ENCODE measurements at regions not wholly inside any gene's neighbourhood (a gene's known extent, or its start where the extent isn't known, plus 50 kb on each side); places are given as distances from the start of the nearest gene placed in this dataset.
"Not testable (repeated sequence)": the region's sequence is repeated elsewhere in the genome, so short reads cannot be mapped to it uniquely, and the experiment has no call there.

- not testable (repeated sequence) for DNase-seq (ENCODE audit: low read depth)
Observed at GRCh38 chr2:114018464-114018863, 128.6 kb downstream of the ACTR3 start.

DNA sequence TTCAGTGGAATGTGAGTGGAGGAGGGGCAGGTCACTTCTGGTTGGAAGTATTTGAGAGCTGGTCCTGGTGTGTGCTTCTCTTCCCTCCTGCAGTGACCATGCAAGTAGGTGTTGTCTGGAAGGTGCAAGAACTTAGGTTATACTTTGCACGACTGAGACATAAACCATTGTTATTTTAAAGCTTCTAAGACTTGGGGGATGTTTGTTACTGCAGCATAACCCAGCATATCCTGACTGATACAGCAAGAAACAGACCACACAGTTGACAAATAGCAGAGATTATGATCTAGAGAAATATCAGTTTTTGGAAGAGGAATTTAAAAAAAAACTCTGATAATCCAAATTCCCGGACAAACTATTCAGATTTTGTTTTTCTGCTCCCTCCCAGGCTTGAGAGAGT lies 130.8 kb downstream of the ACTR3 start:
- DNase-seq (ENCODE audit: low read depth) = no peak

- DNase-seq (ENCODE audit: low read depth) = no peak
Observed at GRCh38 chr2:114022360-114023085, 132.6 kb downstream of the ACTR3 start.

GRCh38 chr2:114024326-114024725 lies 134.4 kb downstream of the ACTR3 start:
- DNase-seq (ENCODE audit: low read depth) = no peak

GRCh38 chr2:114025030-114025429 lies 135.1 kb downstream of the ACTR3 start:
- DNase-seq (ENCODE audit: low read depth) = no peak

DNA sequence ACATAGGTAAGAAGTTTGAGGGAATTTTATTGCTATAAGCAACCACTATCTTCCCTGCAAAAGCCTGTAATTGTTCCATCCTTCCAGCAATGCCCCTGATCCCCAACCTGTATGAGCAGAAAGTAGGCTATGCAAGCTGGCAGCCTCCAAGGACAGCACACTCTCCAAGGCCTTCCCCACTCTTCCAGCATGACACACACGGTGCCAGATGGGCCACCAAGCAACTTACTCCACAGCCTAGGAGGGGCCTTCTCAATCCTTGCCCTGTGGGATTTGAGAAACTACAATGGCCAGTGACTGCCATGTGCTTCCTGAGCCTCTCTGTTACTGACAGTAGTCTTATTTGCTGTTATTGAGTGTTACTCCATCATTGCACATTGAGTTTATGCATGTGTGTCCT lies 137.5 kb downstream of the ACTR3 start:
- no peak for DNase-seq (ENCODE audit: low read depth)

GRCh38 chr2:114031605-114032505 lies 142.0 kb downstream of the ACTR3 start:
- DNase-seq (ENCODE audit: low read depth) = no peak

DNA sequence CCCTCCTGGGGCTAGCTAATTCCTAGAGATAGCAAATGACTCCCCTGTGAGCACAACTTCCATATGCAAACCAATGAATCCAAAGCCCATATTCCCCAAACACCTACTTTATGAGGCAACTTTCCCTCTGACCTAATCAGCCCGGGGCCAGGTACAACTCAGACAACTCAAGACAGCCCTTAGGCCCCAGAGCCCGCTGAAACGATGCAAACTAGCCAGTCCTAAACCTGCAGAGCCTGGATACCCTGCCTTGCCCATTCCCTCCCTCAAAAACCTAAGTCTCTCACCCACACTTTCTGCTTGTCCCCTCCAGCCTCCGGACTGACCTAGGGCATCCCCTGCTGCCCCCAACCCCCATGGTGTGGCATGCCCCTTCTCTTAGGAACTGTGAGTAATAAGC lies 142.8 kb downstream of the ACTR3 start:
- no peak for DNase-seq (ENCODE audit: low read depth)

DNA sequence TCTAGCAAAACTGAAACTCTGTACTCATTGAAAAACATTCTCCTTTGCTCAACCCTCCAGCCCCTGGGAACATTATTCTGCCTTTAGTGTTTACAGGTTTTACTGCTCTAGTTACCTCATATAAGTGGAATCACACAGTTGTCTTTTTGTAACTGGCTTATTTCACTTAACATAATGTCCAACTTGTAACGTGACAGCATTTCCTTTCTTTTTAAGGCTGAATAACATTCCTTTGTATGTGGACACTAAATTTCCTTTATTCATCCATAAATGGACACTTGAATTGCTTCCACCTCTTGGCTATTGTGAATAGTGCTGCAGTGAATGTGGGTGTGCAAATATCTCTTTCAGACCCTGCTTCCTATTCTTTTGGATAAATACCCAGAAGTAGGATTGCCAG lies 144.9 kb downstream of the ACTR3 start:
- DNase-seq (ENCODE audit: low read depth) = no peak

GRCh38 chr2:114038710-114039109 lies 148.8 kb downstream of the ACTR3 start:
- no peak for DNase-seq (ENCODE audit: low read depth)

DNA sequence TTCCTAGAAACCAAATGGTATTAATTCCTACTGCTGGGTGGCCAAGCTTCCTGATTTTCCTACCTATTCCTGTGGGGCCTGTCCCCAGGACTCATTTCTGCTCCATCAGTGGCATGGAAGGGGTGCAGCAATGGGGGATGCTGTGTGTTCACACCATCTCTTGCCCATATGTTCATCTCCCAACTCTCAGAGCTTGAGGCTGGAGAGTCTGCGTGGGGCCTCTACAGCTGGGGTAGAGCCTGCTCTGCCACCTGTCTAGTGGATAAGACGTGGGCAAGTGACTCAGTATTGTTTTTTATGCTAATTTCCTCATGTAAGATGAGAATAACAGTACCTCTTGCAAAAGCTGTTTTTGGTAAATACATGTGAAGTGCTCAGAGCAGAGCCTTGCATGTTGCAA lies 149.8 kb downstream of the ACTR3 start:
- no peak for DNase-seq (ENCODE audit: low read depth)

GRCh38 chr2:114040826-114041225 lies 150.9 kb downstream of the ACTR3 start:
- no peak for DNase-seq (ENCODE audit: low read depth)

DNA sequence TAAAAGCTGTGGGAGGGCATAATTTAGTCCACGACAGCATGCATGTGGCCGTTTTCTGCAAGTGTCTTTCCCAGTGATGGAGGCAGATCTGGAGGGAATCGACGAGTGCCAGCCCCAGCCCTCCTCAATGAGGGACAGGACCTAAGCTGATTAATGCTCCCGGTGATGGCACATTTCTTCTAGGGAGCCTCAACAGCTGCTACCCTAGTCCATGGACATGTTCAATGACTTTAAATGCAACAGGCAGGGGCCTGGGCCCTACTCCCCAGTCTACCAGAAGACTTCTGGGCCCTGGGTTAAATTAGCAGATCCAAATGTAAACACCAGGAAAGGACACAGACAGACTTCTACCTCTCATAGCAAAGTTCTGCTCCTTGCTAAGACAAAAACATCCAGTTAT lies 155.1 kb downstream of the ACTR3 start:
- no peak for DNase-seq (ENCODE audit: low read depth)

DNA sequence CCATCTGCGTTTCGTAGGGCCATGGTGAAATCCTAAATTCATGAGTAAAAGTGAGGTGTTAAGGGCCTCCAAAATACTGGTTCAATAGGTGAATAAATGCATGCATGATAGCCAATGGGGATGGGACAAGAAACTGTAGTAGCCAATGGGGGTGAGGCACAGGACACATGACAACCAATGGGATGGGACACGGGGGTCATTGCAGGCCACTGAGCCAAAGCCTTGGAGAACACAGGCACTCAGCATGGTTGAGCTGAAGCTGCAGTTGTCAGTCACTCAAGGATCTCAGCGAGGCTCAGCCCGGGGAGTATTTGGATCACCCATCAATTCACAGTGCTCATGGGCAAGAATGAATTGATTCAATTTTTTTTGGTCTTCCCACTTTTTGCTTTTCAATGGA lies 156.5 kb downstream of the ACTR3 start:
- no peak for DNase-seq (ENCODE audit: low read depth)

GRCh38 chr2:114046866-114047435 lies 157.1 kb downstream of the ACTR3 start:
- no peak for DNase-seq (ENCODE audit: low read depth)

GRCh38 chr2:114049280-114049679 lies 159.4 kb downstream of the ACTR3 start:
- no peak for DNase-seq (ENCODE audit: low read depth)

DNA sequence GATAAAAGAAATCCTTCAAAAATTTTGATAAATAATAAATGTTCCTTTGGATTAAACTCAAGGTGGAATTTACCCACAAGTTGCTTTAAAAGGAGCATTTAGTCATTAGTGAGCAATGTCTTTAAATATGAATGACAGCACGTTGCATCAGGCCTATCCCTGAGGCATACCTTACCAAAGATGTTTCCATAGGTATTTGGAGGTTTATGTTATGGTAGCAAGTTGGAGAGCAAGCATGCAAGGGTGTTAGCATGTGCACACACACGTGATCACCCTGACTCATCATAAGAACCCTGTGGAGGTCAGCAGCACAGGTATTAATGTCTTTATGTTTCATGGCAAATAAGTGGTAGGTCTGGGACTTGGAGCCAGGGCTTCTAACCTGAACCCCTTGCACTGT lies 159.9 kb downstream of the ACTR3 start:
- DNase-seq (ENCODE audit: low read depth) = no peak

- no peak for DNase-seq (ENCODE audit: low read depth)
Observed at GRCh38 chr2:114056294-114057143, 166.6 kb downstream of the ACTR3 start.

- DNase-seq (ENCODE audit: low read depth) = no peak
Observed at GRCh38 chr2:114057638-114058037, 167.7 kb downstream of the ACTR3 start.

DNA sequence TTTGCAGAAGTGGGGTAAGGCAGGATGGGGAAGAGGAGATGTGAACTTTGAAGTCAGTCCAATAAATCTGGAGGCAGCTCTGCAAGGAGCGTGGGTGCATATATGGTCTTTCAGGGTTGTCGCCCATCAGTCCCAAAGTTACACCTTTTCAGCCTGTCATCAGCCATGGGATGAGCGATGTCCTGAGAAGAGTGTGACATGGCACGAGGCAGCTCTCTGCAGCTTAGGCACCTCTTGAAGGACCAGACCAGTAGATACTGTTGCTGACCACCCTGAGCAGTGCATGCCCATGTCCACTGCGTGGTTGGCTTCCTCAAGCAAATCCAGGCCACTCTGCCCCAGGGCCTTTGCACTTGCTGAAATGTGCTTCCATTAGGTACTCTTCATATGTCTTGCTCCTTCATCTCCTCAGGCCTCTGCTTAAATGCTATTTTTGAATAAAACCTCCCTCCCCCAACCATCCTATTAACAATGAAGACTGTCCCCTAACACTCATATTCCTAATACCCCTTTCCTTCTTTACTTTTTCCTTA lies 171.7 kb downstream of the ACTR3 start:
- DNase-seq (ENCODE audit: low read depth) = no peak

DNA sequence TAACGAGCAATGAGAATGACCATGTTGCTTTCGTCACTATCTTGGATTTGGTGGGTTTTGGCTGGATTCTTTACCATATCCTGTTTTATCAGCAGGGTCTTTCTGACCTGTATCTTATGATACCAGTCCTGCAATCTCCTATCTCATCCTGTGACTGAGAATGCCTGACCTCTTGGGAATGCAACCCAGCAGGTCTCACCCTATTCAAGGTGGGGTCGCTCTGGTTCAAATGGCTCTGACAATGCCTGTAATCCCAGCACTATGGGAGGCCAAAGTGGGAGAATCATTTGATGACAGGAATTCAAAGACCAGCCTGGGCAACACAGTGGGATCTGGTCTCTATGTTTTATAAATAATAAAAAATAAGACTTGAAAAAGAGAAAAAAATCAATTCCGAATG lies 173.5 kb downstream of the ACTR3 start:
- DNase-seq (ENCODE audit: low read depth) = no peak

DNA sequence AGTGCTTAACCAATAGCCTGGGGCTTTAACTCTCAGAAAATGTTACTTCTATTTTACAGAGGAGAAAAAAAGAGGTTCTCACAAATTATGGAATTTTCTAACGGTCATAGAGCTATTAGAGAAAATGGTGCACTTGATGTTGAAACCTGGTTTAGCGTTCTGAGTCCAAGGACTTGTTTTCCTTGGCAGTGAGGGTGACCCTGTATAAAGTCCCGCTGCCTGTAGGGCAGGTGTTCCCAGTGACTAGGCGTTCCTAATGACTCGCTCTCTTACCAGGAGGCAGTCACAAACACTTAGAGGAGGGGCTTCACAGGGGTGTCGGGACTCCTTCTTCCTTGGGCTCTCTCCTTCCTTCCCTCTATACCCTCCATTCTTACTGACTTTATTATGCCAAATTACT lies 175.8 kb downstream of the ACTR3 start:
- no peak for DNase-seq (ENCODE audit: low read depth)

Data from Daoy (cell line).